ENCODE measurements at regions not wholly inside any gene's neighbourhood (a gene's known extent, or its start where the extent isn't known, plus 50 kb on each side); places are given as distances from the start of the nearest gene placed in this dataset.

GRCh38 chr22:25404928-25405816 is 159.3 kb upstream of the GRK3 start:
- WGBS (ENCODE audit: insufficient coverage): under 1% methylated on average over 109 of the region's 117 CpGs
- peak overlapping the region; percentile 71 for H3K9ac ChIP-seq (ENCODE audit: low read length)
- H3K4me3 Mint-ChIP-seq: peak overlapping the region; percentile 83
- no peaks in the 10 kb centered on the region for H3K27me3 ChIP-seq (replicated peaks in 1 of 4; ENCODE audit: control extremely low read depth in 1 of 4, control insufficient read depth in 3 of 4, insufficient read depth in 4 of 4, low read length in 3 of 4)
- ChIA-PET CTCF (no interaction called here), POLR2A (no interaction called here)
- TF ChIP-seq CTCF (IDR thresholded peaks at IDR 0.05) (no peak), EZH2 (IDR thresholded peaks at IDR 0.05; ENCODE audit: borderline replicate concordance, insufficient read depth, low read depth, low read length, poor library complexity, severe bottlenecking) (no peak)
- peaks cover 24% of the 10 kb centered on the region for H4K20me1 ChIP-seq (ENCODE audit: control insufficient read depth, insufficient read depth, low read length, poor library complexity, severe bottlenecking)
- no peak overlapping the region for H3K27ac Mint-ChIP-seq
- intact Hi-C loops (cut with micrococcal nuclease): loop anchor here (1.0 to 2.0 kb wide), 2 partner anchors 14 to 42 kb away; no protein-coding TSS in a partner anchor
- H3K4me2 ChIP-seq (replicated peaks; ENCODE audit: low read depth, low read length, poor library complexity, severe bottlenecking): peak overlapping the region; percentile 90
- H3K36me3 ChIP-seq (replicated peaks in 1 of 2; ENCODE audit: control extremely low read depth in 1 of 2, control insufficient read depth in 1 of 2, extremely low read depth in 1 of 2, insufficient read depth in 2 of 2, low read length in 1 of 2): no peaks in the 10 kb centered on the region
- H3K4me3 ChIP-seq (ENCODE audit: control extremely low read depth in 1 of 5, extremely low read depth in 1 of 5, insufficient read depth in 1 of 5, low read depth in 2 of 5, low read length in 4 of 5): peak overlapping the region in 4 of 5 experiments; percentile 48 to 72 (median 62)
- peaks cover 39% of the 10 kb centered on the region for H3K4me1 Mint-ChIP-seq
- no peaks in the 10 kb centered on the region for H3K9me3 Mint-ChIP-seq (ENCODE audit: insufficient read depth)
- peaks cover 54% of the 10 kb centered on the region for H3K79me2 ChIP-seq (ENCODE audit: control insufficient read depth, insufficient read depth, low read length)
- peak; percentile 85 for ATAC-seq (ENCODE audit: low read depth)
- H3K27me3 Mint-ChIP-seq: no peaks in the 10 kb centered on the region
- peak overlapping the region; percentile 53 to 75 for H3K27ac ChIP-seq (ENCODE audit: low read length in 2 of 2)
- peak overlapping the region; percentile 83 for H2AFZ ChIP-seq (ENCODE audit: insufficient read depth, low read depth, low read length, poor library complexity, severe bottlenecking)
- H3K9me3 ChIP-seq (ENCODE audit: control extremely low read depth in 1 of 3, control insufficient read depth in 2 of 3, insufficient read depth in 1 of 3, low read length in 2 of 3): no peaks in the 10 kb centered on the region
- peaks cover 31 to 44% of the 10 kb centered on the region in 2 donors for H3K4me1 ChIP-seq (ENCODE audit: control insufficient read depth in 2 of 2, insufficient read depth in 2 of 2, low read length in 2 of 2)
- DNase-seq: peak; percentile 78

Measured in B cell (primary cell).